ENCODE measurements at regions not wholly inside any gene's neighbourhood (a gene's known extent, or its start where the extent isn't known, plus 50 kb on each side); places are given as distances from the start of the nearest gene placed in this dataset.

GRCh38 chr3:150117076-150117475 lies 146.4 kb upstream of the PFN2 start:
- TF ChIP-seq CTCF (IDR thresholded peaks at IDR 0.05): no peak
- no peak for TF ChIP-seq POLR2A (IDR thresholded peaks at IDR 0.05)
- TF ChIP-seq POLR2AphosphoS5 (IDR thresholded peaks at IDR 0.05): no peak
